ENCODE measurements at regions not wholly inside any gene's neighbourhood (a gene's known extent, or its start where the extent isn't known, plus 50 kb on each side); places are given as distances from the start of the nearest gene placed in this dataset.

- Histone ChIP-seq H3K36me3 (no peaks in the 10 kb centered on the region), H3K4me3 (ENCODE audit: low read depth, low read length) (no peak overlapping the region), H3K9me3 (ENCODE audit: severe bottlenecking) (no peaks in the 10 kb centered on the region), H3K27ac (no peak overlapping the region), H3K27me3 (ENCODE audit: insufficient read depth, low read depth, severe bottlenecking) (no peaks in the 10 kb centered on the region)
- TF ChIP-seq, protein P1, sequence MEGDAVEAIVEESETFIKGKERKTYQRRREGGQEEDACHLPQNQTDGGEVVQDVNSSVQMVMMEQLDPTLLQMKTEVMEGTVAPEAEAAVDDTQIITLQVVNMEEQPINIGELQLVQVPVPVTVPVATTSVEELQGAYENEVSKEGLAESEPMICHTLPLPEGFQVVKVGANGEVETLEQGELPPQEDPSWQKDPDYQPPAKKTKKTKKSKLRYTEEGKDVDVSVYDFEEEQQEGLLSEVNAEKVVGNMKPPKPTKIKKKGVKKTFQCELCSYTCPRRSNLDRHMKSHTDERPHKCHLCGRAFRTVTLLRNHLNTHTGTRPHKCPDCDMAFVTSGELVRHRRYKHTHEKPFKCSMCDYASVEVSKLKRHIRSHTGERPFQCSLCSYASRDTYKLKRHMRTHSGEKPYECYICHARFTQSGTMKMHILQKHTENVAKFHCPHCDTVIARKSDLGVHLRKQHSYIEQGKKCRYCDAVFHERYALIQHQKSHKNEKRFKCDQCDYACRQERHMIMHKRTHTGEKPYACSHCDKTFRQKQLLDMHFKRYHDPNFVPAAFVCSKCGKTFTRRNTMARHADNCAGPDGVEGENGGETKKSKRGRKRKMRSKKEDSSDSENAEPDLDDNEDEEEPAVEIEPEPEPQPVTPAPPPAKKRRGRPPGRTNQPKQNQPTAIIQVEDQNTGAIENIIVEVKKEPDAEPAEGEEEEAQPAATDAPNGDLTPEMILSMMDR (IDR thresholded peaks at IDR 0.05; ENCODE audit: low read depth, low read length) = no peak
- no peak for DNase-seq
Observed at GRCh38 chr16:63981639-63982038, 1140.2 kb downstream of the CDH11 start.

- TF ChIP-seq, protein P1 (IDR thresholded peaks at IDR 0.05; ENCODE audit: low read depth, low read length) = no peak
- Histone ChIP-seq H3K36me3 (no peaks in the 10 kb centered on the region), H3K27ac (no peak overlapping the region), H3K9me3 (ENCODE audit: severe bottlenecking) (no peaks in the 10 kb centered on the region), H3K27me3 (ENCODE audit: insufficient read depth, low read depth, severe bottlenecking) (no peaks in the 10 kb centered on the region), H3K4me3 (ENCODE audit: low read depth, low read length) (no peak overlapping the region)
- no peak for DNase-seq
Observed at GRCh38 chr16:63980763-63981162, 1141.1 kb downstream of the CDH11 start.

DNA sequence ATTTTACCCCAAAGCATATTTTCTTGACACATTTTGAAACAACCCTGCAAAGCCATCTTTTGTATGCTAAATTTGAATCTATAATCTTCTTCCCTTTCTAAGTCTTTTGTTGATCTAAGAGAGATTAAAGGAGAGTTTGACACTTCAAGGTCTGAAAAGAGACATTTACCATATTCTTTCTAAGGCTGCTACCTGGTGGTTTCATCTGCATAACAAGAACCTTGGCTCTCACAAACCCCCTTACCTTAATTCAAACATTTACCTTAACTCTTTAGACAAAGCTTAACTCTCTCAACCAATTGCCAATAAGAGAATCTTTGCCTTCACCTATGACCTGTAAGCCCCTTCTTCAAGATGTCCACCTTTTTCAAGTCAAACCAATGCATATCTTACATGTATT, 1143.6 kb downstream of the CDH11 start:
- H3K27ac ChIP-seq = no peak overlapping the region
- no peak overlapping the region for H3K4me3 ChIP-seq (ENCODE audit: low read depth, low read length)
- no peaks in the 10 kb centered on the region for H3K27me3 ChIP-seq (ENCODE audit: insufficient read depth, low read depth, severe bottlenecking)

GRCh38 chr16:63976345-63976744, 1145.5 kb downstream of the CDH11 start:
- H3K27me3 ChIP-seq (ENCODE audit: insufficient read depth, low read depth, severe bottlenecking) = no peaks in the 10 kb centered on the region
- TF ChIP-seq, protein P1 (IDR thresholded peaks at IDR 0.05; ENCODE audit: low read depth, low read length) = no peak
- no peaks in the 10 kb centered on the region for H3K36me3 ChIP-seq
- H3K27ac ChIP-seq = no peak overlapping the region
- H3K4me3 ChIP-seq (ENCODE audit: low read depth, low read length) = no peak overlapping the region
- no peaks in the 10 kb centered on the region for H3K9me3 ChIP-seq (ENCODE audit: severe bottlenecking)
- DNase-seq = no peak

More for the DNA sequence above, 1143.6 kb downstream of the CDH11 start:
- no peak for DNase-seq
- no peaks in the 10 kb centered on the region for H3K36me3 ChIP-seq
- no peaks in the 10 kb centered on the region for H3K9me3 ChIP-seq (ENCODE audit: severe bottlenecking)
- TF ChIP-seq, protein P1 (IDR thresholded peaks at IDR 0.05; ENCODE audit: low read depth, low read length) = no peak

GRCh38 chr16:63975669-63976068, 1146.2 kb downstream of the CDH11 start:
- no peak overlapping the region for H3K4me3 ChIP-seq (ENCODE audit: low read depth, low read length)
- TF ChIP-seq, protein P1 (IDR thresholded peaks at IDR 0.05; ENCODE audit: low read depth, low read length) = no peak
- no peak for DNase-seq

DNA sequence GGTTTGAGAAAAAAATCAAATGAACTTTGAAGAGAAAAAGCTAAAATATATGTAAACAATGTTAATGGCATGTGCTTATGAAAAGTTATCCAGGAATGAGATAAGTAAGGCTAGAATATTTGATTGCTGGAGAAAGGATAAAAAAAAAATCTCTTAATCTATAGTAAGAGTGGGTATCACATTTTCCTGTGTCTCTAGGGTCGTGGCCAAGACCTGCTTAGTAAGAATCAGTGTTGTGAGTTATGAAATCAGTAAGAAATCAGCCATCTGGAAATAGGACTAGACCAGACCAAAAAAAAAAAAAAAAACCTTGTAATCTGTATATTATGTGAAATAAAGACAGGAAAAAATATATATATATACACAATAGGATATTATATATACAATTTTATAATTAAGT, 1153.9 kb downstream of the CDH11 start:
- TF ChIP-seq, protein P1 (IDR thresholded peaks at IDR 0.05; ENCODE audit: low read depth, low read length) = no peak
- H3K4me3 ChIP-seq (ENCODE audit: low read depth, low read length) = no peak overlapping the region
- no peak overlapping the region for H3K27ac ChIP-seq
- H3K36me3 ChIP-seq = no peaks in the 10 kb centered on the region
- no peaks in the 10 kb centered on the region for H3K27me3 ChIP-seq (ENCODE audit: insufficient read depth, low read depth, severe bottlenecking)
- no peak for DNase-seq
- H3K9me3 ChIP-seq (ENCODE audit: severe bottlenecking) = no peaks in the 10 kb centered on the region

More at GRCh38 chr16:63975669-63976068, 1146.2 kb downstream of the CDH11 start:
- no peaks in the 10 kb centered on the region for H3K36me3 ChIP-seq
- H3K27me3 ChIP-seq (ENCODE audit: insufficient read depth, low read depth, severe bottlenecking) = no peaks in the 10 kb centered on the region
- no peaks in the 10 kb centered on the region for H3K9me3 ChIP-seq (ENCODE audit: severe bottlenecking)
- no peak overlapping the region for H3K27ac ChIP-seq
